Immature natural killer cell (primary cell): ENCODE measurements at regions not wholly inside any gene's neighbourhood (a gene's known extent, or its start where the extent isn't known, plus 50 kb on each side); places are given as distances from the start of the nearest gene placed in this dataset.

ENCODE experiments used
- DNase-seq, 3 donors: peaks; one replicate each; pipeline ENCODE4 v3.0.0; 2022; ENCODE audit warnings: mixed read lengths in 1 of 3
- H3K27ac Mint-ChIP-seq, 6 donors: one replicate each; pipeline ENCODE4 v1.8.0; 2020; ENCODE audit warnings: mixed read lengths in 6 of 6, mild to moderate bottlenecking in 5 of 6, inconsistent platforms in 4 of 6, moderate library complexity in 3 of 6
- H3K27me3 Mint-ChIP-seq, 3 donors: one replicate each; pipeline ENCODE4 v1.8.0; 2020 to 2021; ENCODE audit warnings: low read depth in 3 of 3, mild to moderate bottlenecking in 3 of 3, mixed read lengths in 3 of 3, moderate library complexity in 3 of 3, inconsistent platforms in 1 of 3
- H3K36me3 Mint-ChIP-seq, 3 donors: one replicate each; pipeline ENCODE4 v1.8.0; 2020; ENCODE audit warnings: mixed read lengths in 3 of 3, inconsistent platforms in 2 of 3, mild to moderate bottlenecking in 2 of 3
- H3K4me1 Mint-ChIP-seq, 2 donors: one replicate each; pipeline ENCODE4 v1.8.0; 2020; ENCODE audit warnings: inconsistent platforms in 2 of 2, mild to moderate bottlenecking in 2 of 2, mixed read lengths in 2 of 2, moderate library complexity in 1 of 2
- H3K4me3 Mint-ChIP-seq, 5 donors: one replicate each; pipeline ENCODE4 v1.8.0; 2020; ENCODE audit warnings: mild to moderate bottlenecking in 5 of 5, mixed read lengths in 5 of 5, inconsistent platforms in 3 of 5, moderate library complexity in 3 of 5
- H3K9me3 Mint-ChIP-seq, 6 donors: one replicate each; pipeline ENCODE4 v1.8.0; 2020; ENCODE audit warnings: mild to moderate bottlenecking in 6 of 6, mixed read lengths in 6 of 6, inconsistent platforms in 4 of 6, moderate library complexity in 3 of 6

DNA sequence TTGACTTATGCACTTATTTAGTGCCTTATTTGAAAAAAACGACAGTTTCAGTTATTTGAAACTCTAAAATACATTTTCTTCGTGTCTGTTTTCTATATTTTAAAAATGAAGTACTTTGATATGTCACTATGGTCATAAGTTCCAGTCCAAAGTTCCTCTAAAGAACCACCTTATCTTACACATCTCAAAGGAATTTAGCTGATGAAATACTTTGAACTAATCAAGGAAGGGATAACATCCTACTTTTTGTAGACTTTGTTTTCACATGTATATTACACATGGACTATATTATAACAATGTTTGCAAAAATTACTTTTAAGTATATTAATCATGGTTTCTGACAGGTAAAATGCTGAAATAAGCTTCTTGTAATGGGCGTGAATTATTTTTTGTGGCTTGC, 265.8 kb upstream of the ZNF717 start:
- H3K4me3 Mint-ChIP-seq = no peak overlapping the region
- H3K27me3 Mint-ChIP-seq = no peaks in the 10 kb centered on the region
- no peaks in the 10 kb centered on the region for H3K36me3 Mint-ChIP-seq
- no peak overlapping the region for H3K27ac Mint-ChIP-seq
- H3K4me1 Mint-ChIP-seq = no peaks in the 10 kb centered on the region
- DNase-seq = no peak
- peaks cover 0 to 50% (median 3%) of the 10 kb centered on the region in 6 donors for H3K9me3 Mint-ChIP-seq

DNA sequence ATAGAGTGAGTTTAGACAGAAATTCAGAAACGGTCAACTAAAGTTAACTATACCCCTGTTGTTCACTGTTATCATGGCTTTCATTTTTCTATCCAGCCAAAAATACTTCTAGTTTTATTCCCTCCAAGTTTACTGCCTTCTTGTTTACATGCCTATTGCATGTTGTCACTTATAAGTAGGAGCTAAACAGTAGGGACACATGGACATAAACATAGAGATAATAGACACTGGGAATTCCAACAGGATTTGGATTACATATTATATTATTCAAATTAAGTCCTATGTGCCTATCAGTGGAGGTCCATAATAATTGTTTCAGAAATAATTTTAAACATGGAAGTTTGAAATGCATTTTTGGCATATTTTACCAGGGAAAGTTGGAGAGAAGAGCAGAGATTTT, 269.1 kb upstream of the ZNF717 start:
- Mint-ChIP-seq H3K36me3 (no peaks in the 10 kb centered on the region), H3K27me3 (no peaks in the 10 kb centered on the region), H3K9me3 (peaks cover 6 to 52% (median 10%) of the 10 kb centered on the region in 6 donors), H3K4me3 (no peak overlapping the region), H3K4me1 (no peaks in the 10 kb centered on the region), H3K27ac (no peak overlapping the region)
- DNase-seq = no peak

DNA sequence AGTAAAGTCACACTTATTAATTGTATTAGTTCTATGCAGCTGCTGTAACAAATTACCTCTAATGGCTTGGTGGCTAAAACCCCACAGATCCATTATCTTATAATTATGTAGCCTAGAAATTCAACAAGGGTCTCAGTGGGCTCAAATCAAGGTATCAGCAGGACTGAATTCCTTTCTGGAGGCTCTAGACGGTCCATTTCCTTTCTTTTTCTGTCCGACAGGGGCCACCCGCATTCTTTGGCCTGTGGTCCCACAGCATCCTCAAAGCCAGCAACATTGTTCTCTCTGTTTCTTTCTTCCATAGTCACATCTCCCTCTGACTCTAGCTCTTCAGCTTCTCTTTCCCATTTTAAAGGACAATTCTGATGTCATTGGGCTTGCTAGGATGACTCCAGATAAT, 276.3 kb upstream of the ZNF717 start:
- H3K4me3 Mint-ChIP-seq = no peak overlapping the region
- no peak for DNase-seq
- H3K4me1 Mint-ChIP-seq = no peaks in the 10 kb centered on the region
- H3K36me3 Mint-ChIP-seq = no peaks in the 10 kb centered on the region
- H3K9me3 Mint-ChIP-seq = peaks cover 4 to 28% (median 10%) of the 10 kb centered on the region in 6 donors
- H3K27me3 Mint-ChIP-seq = no peaks in the 10 kb centered on the region
- H3K27ac Mint-ChIP-seq = no peak overlapping the region

DNA sequence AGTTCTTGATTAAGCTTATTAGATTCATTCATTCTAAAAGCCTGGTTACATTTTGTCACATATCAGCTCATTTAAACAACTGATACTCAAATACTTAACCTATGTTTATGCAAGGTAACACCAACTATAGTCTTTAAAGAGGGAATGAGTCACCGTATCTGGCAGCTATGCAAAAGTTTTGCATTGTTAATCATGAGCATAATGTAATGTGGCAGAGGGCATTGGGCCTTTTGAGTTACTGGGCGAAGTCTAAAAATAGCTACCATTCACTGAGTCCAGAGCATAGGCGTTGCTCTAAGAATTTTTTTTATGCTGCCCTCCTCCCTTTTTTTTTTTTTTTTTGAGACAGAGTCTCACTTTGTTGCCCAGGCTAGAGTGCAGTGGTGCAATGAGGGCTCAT, 277.7 kb upstream of the ZNF717 start:
- Mint-ChIP-seq H3K4me1 (no peaks in the 10 kb centered on the region), H3K36me3 (no peaks in the 10 kb centered on the region), H3K27me3 (no peaks in the 10 kb centered on the region), H3K9me3 (peaks cover 5 to 28% (median 6%) of the 10 kb centered on the region in 6 donors), H3K27ac (no peak overlapping the region), H3K4me3 (no peak overlapping the region)
- DNase-seq = no peak

DNA sequence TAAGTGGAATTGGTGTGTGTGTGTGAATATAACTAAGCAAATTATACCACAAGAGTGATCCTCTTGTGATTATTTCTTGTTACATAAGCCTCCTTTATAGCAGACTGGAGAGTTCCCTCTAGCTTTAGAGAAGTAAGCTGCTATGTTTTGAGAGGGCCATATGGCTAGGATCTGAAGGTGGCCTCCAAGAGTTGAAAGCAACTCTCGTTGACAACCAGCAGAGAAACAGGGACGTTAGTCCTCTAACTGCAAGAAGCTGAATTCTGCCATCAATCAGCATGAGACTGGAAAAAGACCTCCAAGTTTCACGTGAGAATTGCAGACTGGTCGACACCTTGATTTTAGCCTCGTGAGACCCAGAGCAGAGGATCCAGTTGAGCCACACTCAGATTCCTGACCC, 278.5 kb upstream of the ZNF717 start:
- DNase-seq = no peak
- H3K27me3 Mint-ChIP-seq = no peaks in the 10 kb centered on the region
- peaks cover 5 to 31% (median 8%) of the 10 kb centered on the region in 6 donors for H3K9me3 Mint-ChIP-seq
- H3K4me3 Mint-ChIP-seq = no peak overlapping the region
- no peaks in the 10 kb centered on the region for H3K4me1 Mint-ChIP-seq
- H3K36me3 Mint-ChIP-seq = no peaks in the 10 kb centered on the region
- H3K27ac Mint-ChIP-seq = no peak overlapping the region

DNA sequence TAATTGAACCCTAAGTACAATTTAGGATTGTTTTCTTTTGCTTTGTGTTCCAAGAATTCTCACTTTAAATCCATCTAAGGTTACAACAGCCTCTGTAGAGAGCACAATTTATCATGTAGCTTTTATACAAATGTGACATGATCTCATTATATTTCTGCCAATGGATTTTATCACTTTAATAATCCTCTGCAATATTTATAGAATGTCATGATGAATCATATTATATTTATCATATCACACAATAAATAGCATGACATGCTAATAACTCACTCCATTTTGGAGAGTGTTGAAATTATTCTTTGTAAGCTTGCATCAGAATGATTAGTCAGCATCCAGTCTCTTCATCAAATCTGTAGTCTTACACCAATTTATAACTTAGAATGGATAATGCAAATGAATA, 280.6 kb upstream of the ZNF717 start:
- peaks cover 8 to 46% (median 13%) of the 10 kb centered on the region in 6 donors for H3K9me3 Mint-ChIP-seq
- no peak overlapping the region for H3K4me3 Mint-ChIP-seq

DNA sequence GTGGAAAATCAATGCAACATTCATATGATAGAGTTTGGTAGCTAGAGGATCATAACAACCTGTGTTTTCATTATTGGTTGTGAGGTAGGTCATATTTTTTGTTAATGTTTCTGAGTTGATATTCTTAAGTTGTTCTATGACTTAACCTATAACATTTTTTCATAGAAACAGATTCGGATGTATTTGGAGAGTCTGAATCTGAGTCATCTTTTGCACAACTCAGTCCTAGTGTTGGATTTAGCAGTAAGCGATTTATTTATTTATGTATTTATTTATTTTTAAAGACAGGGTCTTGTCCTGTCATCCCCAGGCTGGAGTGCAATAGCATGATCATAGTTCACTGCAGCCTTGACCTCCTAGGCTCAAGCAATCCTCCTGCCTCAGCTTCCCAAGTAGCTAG, 292.8 kb upstream of the ZNF717 start:
- H3K27me3 Mint-ChIP-seq = no peaks in the 10 kb centered on the region
- peaks cover 11 to 53% (median 35%) of the 10 kb centered on the region in 6 donors for H3K9me3 Mint-ChIP-seq
- H3K27ac Mint-ChIP-seq = no peak overlapping the region
- no peaks in the 10 kb centered on the region for H3K4me1 Mint-ChIP-seq
- no peak for DNase-seq
- H3K36me3 Mint-ChIP-seq = no peaks in the 10 kb centered on the region
- H3K4me3 Mint-ChIP-seq = no peak overlapping the region

More for the DNA sequence above, 280.6 kb upstream of the ZNF717 start:
- no peak for DNase-seq
- H3K36me3 Mint-ChIP-seq = no peaks in the 10 kb centered on the region
- H3K27ac Mint-ChIP-seq = no peak overlapping the region
- H3K4me1 Mint-ChIP-seq = no peaks in the 10 kb centered on the region
- H3K27me3 Mint-ChIP-seq = peaks cover 0 to 3% (median 0%) of the 10 kb centered on the region in 3 donors

DNA sequence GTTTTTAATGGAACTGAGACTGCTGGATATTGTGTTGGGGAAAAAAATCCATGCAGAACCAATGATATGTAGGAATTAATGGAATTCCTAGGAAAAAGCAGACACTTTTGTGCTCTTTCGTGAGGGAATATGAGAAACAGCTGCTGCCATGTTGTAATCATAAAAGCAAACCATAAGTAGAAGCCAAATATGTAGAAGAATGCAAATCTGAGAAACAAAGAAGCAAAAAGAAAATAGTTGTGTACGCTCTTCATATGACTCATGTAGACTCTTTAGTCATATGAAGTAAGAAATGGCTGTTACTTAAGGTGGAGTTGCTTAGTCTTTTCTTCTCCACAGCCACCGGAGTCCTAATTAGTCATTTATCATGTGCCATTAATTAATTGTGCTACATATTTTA, 298.6 kb upstream of the ZNF717 start:
- Mint-ChIP-seq H3K36me3 (no peaks in the 10 kb centered on the region), H3K4me1 (no peaks in the 10 kb centered on the region), H3K9me3 (peaks cover 14 to 59% (median 30%) of the 10 kb centered on the region in 6 donors), H3K27me3 (no peaks in the 10 kb centered on the region), H3K27ac (no peak overlapping the region), H3K4me3 (no peak overlapping the region)
- DNase-seq = no peak

DNA sequence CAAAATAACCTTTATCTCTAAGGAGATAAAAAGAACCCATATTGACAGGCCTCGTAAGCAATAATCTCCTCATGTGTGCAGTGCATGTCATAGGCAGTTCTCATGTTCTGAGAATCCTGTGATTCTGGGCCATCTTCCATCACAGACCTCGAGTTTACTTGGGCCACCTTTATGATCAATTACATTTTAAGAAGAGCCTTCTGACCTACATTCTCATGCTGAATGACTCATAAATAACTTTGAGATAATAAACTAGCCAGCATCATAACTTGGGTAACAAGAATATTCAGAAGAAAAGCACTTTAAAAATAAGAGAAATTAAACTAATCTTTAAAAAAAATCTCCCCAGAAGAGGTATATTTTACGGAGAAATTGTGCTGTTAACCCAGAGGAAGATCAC, 310.7 kb upstream of the ZNF717 start:
- no peak overlapping the region for H3K4me3 Mint-ChIP-seq
- peaks cover 0 to 3% (median 0%) of the 10 kb centered on the region in 3 donors for H3K36me3 Mint-ChIP-seq
- no peaks in the 10 kb centered on the region for H3K27me3 Mint-ChIP-seq
- H3K9me3 Mint-ChIP-seq = peaks cover 3 to 28% (median 15%) of the 10 kb centered on the region in 6 donors
- no peak for DNase-seq
- H3K27ac Mint-ChIP-seq = no peak overlapping the region
- H3K4me1 Mint-ChIP-seq = no peaks in the 10 kb centered on the region

DNA sequence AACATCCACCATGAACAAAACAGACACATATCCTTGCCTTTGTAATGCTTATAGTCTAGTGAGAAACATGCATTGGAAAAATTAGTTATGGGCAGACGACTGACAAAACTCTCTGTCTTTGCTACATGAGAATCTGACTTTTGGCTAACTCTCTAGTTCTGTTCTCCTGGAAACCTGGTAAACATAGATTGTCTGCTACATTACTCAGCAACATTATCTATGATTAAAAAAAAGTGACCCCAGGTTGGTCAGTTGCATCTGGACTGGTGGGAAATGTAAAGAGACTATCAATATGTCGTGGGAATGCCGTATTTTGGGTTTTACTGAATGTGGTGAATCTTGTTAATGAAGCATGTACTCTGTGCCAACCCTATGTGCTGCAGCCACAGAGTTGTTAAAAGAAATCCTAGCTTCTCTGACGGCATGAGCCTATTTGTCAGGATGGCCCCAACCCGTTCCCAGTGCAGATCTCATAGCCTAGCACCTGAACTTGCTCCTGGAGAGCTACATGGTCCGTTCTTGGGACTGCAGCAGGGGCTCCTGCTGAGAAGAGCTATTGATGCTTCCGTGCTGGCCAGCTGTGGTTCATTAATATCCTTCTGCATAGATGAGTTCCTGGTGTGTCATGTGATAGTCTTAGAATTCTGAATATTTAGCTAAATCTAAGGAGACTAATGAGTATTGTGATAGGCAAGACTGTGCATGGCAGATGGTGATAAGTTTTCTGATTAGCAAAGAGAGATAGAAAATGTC, 311.7 kb upstream of the ZNF717 start:
- peaks cover 0 to 3% (median 0%) of the 10 kb centered on the region in 3 donors for H3K36me3 Mint-ChIP-seq
- H3K4me3 Mint-ChIP-seq = no peak overlapping the region
- no peak for DNase-seq
- H3K27me3 Mint-ChIP-seq = no peaks in the 10 kb centered on the region
- no peak overlapping the region for H3K27ac Mint-ChIP-seq
- H3K9me3 Mint-ChIP-seq = peaks cover 3 to 30% (median 18%) of the 10 kb centered on the region in 6 donors
- H3K4me1 Mint-ChIP-seq = no peaks in the 10 kb centered on the region

DNA sequence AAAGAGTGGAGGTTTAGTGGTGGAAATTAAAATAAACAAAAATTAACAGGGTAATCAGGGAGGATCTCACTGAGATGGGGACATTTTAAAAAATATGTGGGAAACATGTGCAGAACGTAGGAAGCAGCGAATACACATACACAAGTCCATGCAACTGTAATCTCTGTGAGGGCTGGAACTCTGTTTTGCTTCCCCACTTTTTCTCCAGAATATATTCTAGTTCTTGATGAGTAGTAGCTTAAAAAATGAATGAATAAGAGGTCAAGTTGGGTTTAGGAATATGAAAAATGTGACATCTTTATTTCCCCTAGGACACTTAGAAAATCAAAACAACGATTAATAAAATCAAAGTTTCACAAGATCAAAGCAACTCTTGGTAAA, 312.2 kb upstream of the ZNF717 start:
- H3K36me3 Mint-ChIP-seq = peaks cover 0 to 3% (median 0%) of the 10 kb centered on the region in 3 donors
- H3K9me3 Mint-ChIP-seq = peaks cover 0 to 32% (median 17%) of the 10 kb centered on the region in 6 donors
- H3K27ac Mint-ChIP-seq = no peak overlapping the region
- peaks cover 0 to 2% (median 0%) of the 10 kb centered on the region in 3 donors for H3K27me3 Mint-ChIP-seq
- H3K4me1 Mint-ChIP-seq = no peaks in the 10 kb centered on the region
- DNase-seq = no peak
- H3K4me3 Mint-ChIP-seq = no peak overlapping the region

DNA sequence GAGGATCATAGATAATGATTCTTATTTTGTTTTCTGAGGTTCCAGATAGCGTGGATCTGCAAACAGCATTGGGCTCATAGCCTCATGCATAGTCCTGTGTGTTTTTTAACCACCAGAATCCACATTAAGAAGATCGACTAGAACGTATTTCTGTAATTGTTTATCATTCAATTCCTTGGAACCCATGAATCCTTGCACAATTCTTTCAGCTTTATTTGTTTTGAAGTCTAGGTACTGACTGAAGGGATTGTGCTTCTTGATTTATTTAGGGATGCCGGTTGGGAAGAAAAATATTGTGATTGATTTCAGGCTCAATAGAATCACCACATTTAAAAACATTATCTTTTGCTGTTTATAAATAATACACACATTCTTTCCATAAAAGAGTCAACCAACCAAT, 314.6 kb upstream of the ZNF717 start:
- no peaks in the 10 kb centered on the region for H3K4me1 Mint-ChIP-seq
- peaks cover 0 to 2% (median 0%) of the 10 kb centered on the region in 3 donors for H3K27me3 Mint-ChIP-seq
- peaks cover 0 to 40% (median 13%) of the 10 kb centered on the region in 6 donors for H3K9me3 Mint-ChIP-seq
- DNase-seq = no peak
- no peak overlapping the region for H3K4me3 Mint-ChIP-seq
- no peak overlapping the region for H3K27ac Mint-ChIP-seq
- peaks cover 0 to 3% (median 0%) of the 10 kb centered on the region in 3 donors for H3K36me3 Mint-ChIP-seq

DNA sequence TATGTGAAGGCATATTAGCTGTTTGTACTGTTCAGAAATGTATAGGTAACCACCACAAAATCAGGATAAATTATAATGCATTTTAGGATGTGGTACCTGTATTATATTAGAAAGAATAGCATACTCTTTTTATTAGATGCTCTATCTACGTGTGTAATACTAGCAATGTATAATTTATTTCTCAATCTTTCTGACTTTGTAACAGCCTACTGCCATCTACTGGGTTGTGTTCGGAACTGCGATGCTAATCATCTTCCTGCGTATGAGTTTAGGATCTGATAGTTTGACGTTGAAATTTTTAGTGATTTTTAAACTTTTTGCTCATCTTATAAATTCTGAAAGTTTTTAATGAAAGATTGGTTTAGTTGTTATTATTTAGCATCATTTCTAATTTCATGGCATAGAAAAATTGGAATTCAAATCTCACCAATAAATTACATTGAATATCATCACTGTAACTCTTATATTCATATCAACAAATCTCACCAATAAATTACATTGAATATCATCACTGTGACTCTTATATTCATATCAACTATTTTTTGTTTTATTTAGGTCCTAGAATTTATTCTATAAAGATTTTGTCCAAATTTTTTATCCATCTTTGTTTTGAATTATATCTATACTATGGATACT, 322.7 kb upstream of the ZNF717 start:
- Mint-ChIP-seq H3K9me3 (peaks cover 5 to 23% (median 8%) of the 10 kb centered on the region in 6 donors), H3K27me3 (peaks cover 0 to 2% (median 0%) of the 10 kb centered on the region in 3 donors), H3K36me3 (no peaks in the 10 kb centered on the region), H3K4me3 (no peak overlapping the region), H3K4me1 (no peaks in the 10 kb centered on the region), H3K27ac (no peak overlapping the region)
- no peak for DNase-seq

DNA sequence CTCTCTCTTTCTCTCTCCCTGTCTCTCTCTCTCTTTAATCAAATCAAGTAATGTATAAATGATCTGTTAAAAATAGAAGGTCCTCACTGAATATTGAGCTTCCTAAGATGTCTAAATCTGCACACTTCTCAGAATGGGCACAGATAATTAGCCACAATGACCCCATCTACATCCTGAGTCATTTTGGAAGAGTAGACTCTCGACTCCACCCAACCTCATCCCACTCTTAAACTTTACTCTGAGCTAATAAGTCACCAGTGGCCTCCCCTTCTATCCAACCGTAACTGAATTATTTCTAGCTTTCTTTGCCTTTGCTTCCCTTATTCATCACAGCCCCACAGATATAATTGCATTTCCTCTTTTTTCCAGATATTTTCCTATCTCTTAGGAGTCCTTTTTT, 326.5 kb upstream of the ZNF717 start:
- peaks cover 0 to 2% (median 0%) of the 10 kb centered on the region in 3 donors for H3K27me3 Mint-ChIP-seq
- no peaks in the 10 kb centered on the region for H3K4me1 Mint-ChIP-seq
- no peak overlapping the region for H3K27ac Mint-ChIP-seq
- DNase-seq = no peak
- no peak overlapping the region for H3K4me3 Mint-ChIP-seq
- H3K36me3 Mint-ChIP-seq = no peaks in the 10 kb centered on the region
- H3K9me3 Mint-ChIP-seq = peaks cover 3 to 20% (median 11%) of the 10 kb centered on the region in 6 donors
